ENCODE measurements at regions not wholly inside any gene's neighbourhood (a gene's known extent, or its start where the extent isn't known, plus 50 kb on each side); places are given as distances from the start of the nearest gene placed in this dataset.

- no peaks in the 10 kb centered on the region for H3K36me3 Mint-ChIP-seq (ENCODE audit: low read depth)
- ATAC-seq (no peak), DNase-seq (no peak)
- no peaks in the 10 kb centered on the region for H3K27me3 Mint-ChIP-seq
- peaks cover 6% of the 10 kb centered on the region for H3K9me3 ChIP-seq (ENCODE audit: control insufficient read depth, low read length, poor library complexity, severe bottlenecking)
- no peak overlapping the region for H3K27ac Mint-ChIP-seq
- no peaks in the 10 kb centered on the region for H3K4me1 Mint-ChIP-seq
- H3K4me3 Mint-ChIP-seq: no peak overlapping the region
These were observed 746.4 kb downstream of the MTRR start for GRCh38 chr5:8615142-8615858.

- H3K9me3 ChIP-seq (ENCODE audit: control insufficient read depth, low read length, poor library complexity, severe bottlenecking): no peaks in the 10 kb centered on the region
- Mint-ChIP-seq H3K27me3 (no peaks in the 10 kb centered on the region), H3K4me1 (no peaks in the 10 kb centered on the region), H3K27ac (no peak overlapping the region), H3K4me3 (no peak overlapping the region), H3K36me3 (ENCODE audit: low read depth) (no peaks in the 10 kb centered on the region)
- DNase-seq (no peak), ATAC-seq (no peak)
These were observed 759.6 kb downstream of the MTRR start for GRCh38 chr5:8628521-8628920.

- H3K9me3 ChIP-seq (ENCODE audit: control insufficient read depth, low read length, poor library complexity, severe bottlenecking): no peaks in the 10 kb centered on the region
- Mint-ChIP-seq H3K27ac (no peak overlapping the region), H3K36me3 (ENCODE audit: low read depth) (no peaks in the 10 kb centered on the region), H3K4me1 (no peaks in the 10 kb centered on the region), H3K4me3 (no peak overlapping the region), H3K27me3 (no peaks in the 10 kb centered on the region)
- ATAC-seq (no peak), DNase-seq (no peak)
These were observed 764.3 kb downstream of the MTRR start for GRCh38 chr5:8633259-8633658.

DNA sequence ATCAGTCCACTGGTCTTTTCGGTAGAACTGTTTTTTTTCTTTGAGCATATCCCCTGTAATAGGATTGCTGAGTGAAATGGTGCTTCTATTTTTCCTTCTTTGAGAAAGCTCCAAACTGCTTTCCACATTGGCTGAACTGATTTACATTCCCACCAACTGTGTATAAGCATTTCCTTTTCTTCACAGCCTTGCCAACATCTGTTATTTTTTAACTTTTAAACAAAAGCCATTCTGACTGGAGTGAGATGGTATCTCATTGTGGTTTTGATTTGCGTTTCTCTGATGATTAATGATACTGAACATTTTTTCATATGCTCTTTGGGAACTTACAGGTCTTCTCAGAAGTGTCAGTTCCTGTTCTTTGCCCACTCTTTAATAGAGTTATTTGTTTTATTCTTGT lies 764.7 kb downstream of the MTRR start:
- DNase-seq (no peak), ATAC-seq (no peak)
- H3K27ac Mint-ChIP-seq: no peak overlapping the region
- no peaks in the 10 kb centered on the region for H3K27me3 Mint-ChIP-seq
- H3K4me1 Mint-ChIP-seq: no peaks in the 10 kb centered on the region
- no peak overlapping the region for H3K4me3 Mint-ChIP-seq
- no peaks in the 10 kb centered on the region for H3K9me3 ChIP-seq (ENCODE audit: control insufficient read depth, low read length, poor library complexity, severe bottlenecking)
- no peaks in the 10 kb centered on the region for H3K36me3 Mint-ChIP-seq (ENCODE audit: low read depth)

GRCh38 chr5:8634219-8634618 lies 765.3 kb downstream of the MTRR start:
- Mint-ChIP-seq H3K4me1 (no peaks in the 10 kb centered on the region), H3K36me3 (ENCODE audit: low read depth) (no peaks in the 10 kb centered on the region), H3K27ac (no peak overlapping the region), H3K4me3 (no peak overlapping the region), H3K27me3 (no peaks in the 10 kb centered on the region)
- no peak for ATAC-seq
- no peaks in the 10 kb centered on the region for H3K9me3 ChIP-seq (ENCODE audit: control insufficient read depth, low read length, poor library complexity, severe bottlenecking)
- no peak for DNase-seq

DNA sequence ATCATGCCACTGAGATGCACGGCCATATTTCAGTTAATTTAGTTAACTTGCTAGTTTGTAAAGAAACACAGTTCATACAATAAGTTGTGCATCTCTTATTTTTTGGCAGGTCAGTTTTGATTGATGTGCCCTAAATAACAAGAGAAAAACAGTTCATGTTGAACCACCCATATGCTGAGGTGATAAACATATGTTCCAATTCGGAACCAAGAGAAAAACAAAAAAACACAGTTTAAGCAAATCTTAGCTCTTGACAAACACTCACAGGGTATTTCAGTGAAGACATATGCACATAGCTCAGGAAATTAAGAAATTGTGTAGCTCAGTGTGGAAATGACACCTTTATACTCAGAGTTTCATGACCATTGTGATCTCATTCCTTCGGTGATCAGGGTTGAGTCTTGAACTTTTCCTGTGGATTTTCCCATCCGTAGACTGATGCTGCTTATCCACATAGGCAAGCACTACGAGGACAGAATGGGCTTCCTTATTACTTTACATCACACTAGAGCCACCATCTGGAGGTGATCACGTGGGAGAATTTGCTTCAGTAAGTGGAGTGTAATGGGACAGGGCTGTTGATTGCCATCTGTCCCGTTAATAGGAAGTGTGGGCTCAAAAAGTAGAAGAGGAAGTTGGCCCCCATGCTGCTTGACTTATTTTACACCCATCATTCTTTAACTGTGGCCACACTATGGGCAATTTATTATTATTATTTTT lies 773.0 kb downstream of the MTRR start:
- DNase-seq (no peak), ATAC-seq (no peak)
- Mint-ChIP-seq H3K4me3 (no peak overlapping the region), H3K27ac (no peak overlapping the region), H3K27me3 (no peaks in the 10 kb centered on the region), H3K4me1 (no peaks in the 10 kb centered on the region), H3K36me3 (ENCODE audit: low read depth) (no peaks in the 10 kb centered on the region)
- no peaks in the 10 kb centered on the region for H3K9me3 ChIP-seq (ENCODE audit: control insufficient read depth, low read length, poor library complexity, severe bottlenecking)

GRCh38 chr5:8644377-8644776 lies 775.4 kb downstream of the MTRR start:
- ATAC-seq (no peak), DNase-seq (no peak)
- H3K27ac Mint-ChIP-seq: no peak overlapping the region
- no peaks in the 10 kb centered on the region for H3K36me3 Mint-ChIP-seq (ENCODE audit: low read depth)
- H3K9me3 ChIP-seq (ENCODE audit: control insufficient read depth, low read length, poor library complexity, severe bottlenecking): no peaks in the 10 kb centered on the region
- H3K27me3 Mint-ChIP-seq: no peaks in the 10 kb centered on the region
- H3K4me3 Mint-ChIP-seq: no peak overlapping the region
- no peaks in the 10 kb centered on the region for H3K4me1 Mint-ChIP-seq

GRCh38 chr5:8647111-8647510 lies 778.2 kb downstream of the MTRR start:
- H3K4me1 Mint-ChIP-seq: no peaks in the 10 kb centered on the region
- H3K4me3 Mint-ChIP-seq: no peak overlapping the region
- no peaks in the 10 kb centered on the region for H3K36me3 Mint-ChIP-seq (ENCODE audit: low read depth)
- no peaks in the 10 kb centered on the region for H3K27me3 Mint-ChIP-seq
- ATAC-seq (no peak), DNase-seq (no peak)
- no peaks in the 10 kb centered on the region for H3K9me3 ChIP-seq (ENCODE audit: control insufficient read depth, low read length, poor library complexity, severe bottlenecking)
- H3K27ac Mint-ChIP-seq: no peak overlapping the region

GRCh38 chr5:8650186-8650585 lies 781.2 kb downstream of the MTRR start:
- H3K4me1 Mint-ChIP-seq: no peaks in the 10 kb centered on the region
- H3K36me3 Mint-ChIP-seq (ENCODE audit: low read depth): no peaks in the 10 kb centered on the region
- H3K9me3 ChIP-seq (ENCODE audit: control insufficient read depth, low read length, poor library complexity, severe bottlenecking): no peaks in the 10 kb centered on the region
- no peak for DNase-seq
- H3K27ac Mint-ChIP-seq: no peak overlapping the region
- no peaks in the 10 kb centered on the region for H3K27me3 Mint-ChIP-seq
- no peak for ATAC-seq
- H3K4me3 Mint-ChIP-seq: no peak overlapping the region

- ATAC-seq: no peak
- Mint-ChIP-seq H3K4me3 (no peak overlapping the region), H3K4me1 (no peaks in the 10 kb centered on the region), H3K27ac (no peak overlapping the region), H3K36me3 (ENCODE audit: low read depth) (no peaks in the 10 kb centered on the region), H3K27me3 (no peaks in the 10 kb centered on the region)
- no peak for DNase-seq
- no peaks in the 10 kb centered on the region for H3K9me3 ChIP-seq (ENCODE audit: control insufficient read depth, low read length, poor library complexity, severe bottlenecking)
These were observed 791.4 kb downstream of the MTRR start for GRCh38 chr5:8660133-8660893.

- no peak for ATAC-seq
- no peaks in the 10 kb centered on the region for H3K27me3 Mint-ChIP-seq
- no peaks in the 10 kb centered on the region for H3K36me3 Mint-ChIP-seq (ENCODE audit: low read depth)
- no peaks in the 10 kb centered on the region for H3K4me1 Mint-ChIP-seq
- H3K27ac Mint-ChIP-seq: no peak overlapping the region
- H3K9me3 ChIP-seq (ENCODE audit: control insufficient read depth, low read length, poor library complexity, severe bottlenecking): no peaks in the 10 kb centered on the region
- no peak for DNase-seq
- H3K4me3 Mint-ChIP-seq: no peak overlapping the region
These were observed 794.4 kb downstream of the MTRR start for GRCh38 chr5:8663374-8663773.

GRCh38 chr5:8675182-8675581 lies 806.2 kb downstream of the MTRR start:
- Mint-ChIP-seq H3K27me3 (no peaks in the 10 kb centered on the region), H3K36me3 (ENCODE audit: low read depth) (no peaks in the 10 kb centered on the region), H3K4me3 (no peak overlapping the region), H3K4me1 (no peaks in the 10 kb centered on the region), H3K27ac (no peak overlapping the region)
- H3K9me3 ChIP-seq (ENCODE audit: control insufficient read depth, low read length, poor library complexity, severe bottlenecking): peaks cover 4% of the 10 kb centered on the region
- DNase-seq: no peak
- no peak for ATAC-seq

DNA sequence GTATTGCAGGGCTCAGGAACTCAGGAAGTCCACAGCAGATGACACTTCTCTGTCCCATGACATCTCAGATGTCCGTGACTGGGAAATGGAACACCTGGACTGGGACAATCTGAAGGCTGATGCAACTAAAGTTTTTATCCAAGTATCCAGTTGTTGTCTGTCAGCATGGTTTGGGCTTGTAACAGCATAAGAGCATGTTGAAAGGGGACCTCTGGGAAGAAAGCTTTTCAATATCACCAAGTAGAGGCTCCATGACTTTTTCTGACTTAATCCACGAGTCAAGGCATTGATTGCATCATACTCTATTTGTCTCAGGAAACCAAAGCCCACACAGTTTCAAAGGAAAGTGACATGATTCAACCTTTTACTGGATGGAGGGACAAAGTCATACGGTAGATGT lies 807.7 kb downstream of the MTRR start:
- Mint-ChIP-seq H3K27ac (no peak overlapping the region), H3K4me3 (no peak overlapping the region), H3K27me3 (no peaks in the 10 kb centered on the region), H3K36me3 (ENCODE audit: low read depth) (no peaks in the 10 kb centered on the region), H3K4me1 (no peaks in the 10 kb centered on the region)
- H3K9me3 ChIP-seq (ENCODE audit: control insufficient read depth, low read length, poor library complexity, severe bottlenecking): peaks cover 4% of the 10 kb centered on the region
- DNase-seq: no peak
- ATAC-seq: no peak
